Hepatic stellate cell (primary cell): ENCODE measurements at regions not wholly inside any gene's neighbourhood (a gene's known extent, or its start where the extent isn't known, plus 50 kb on each side); places are given as distances from the start of the nearest gene placed in this dataset.
"Not testable (repeated sequence)": the region's sequence is repeated elsewhere in the genome, so short reads cannot be mapped to it uniquely, and the experiment has no call there.

Source experiments
- DNase-seq: peaks from one replicate; pipeline ENCODE4 v3.0.0; 2011; ENCODE audit warnings: low spot score

DNA sequence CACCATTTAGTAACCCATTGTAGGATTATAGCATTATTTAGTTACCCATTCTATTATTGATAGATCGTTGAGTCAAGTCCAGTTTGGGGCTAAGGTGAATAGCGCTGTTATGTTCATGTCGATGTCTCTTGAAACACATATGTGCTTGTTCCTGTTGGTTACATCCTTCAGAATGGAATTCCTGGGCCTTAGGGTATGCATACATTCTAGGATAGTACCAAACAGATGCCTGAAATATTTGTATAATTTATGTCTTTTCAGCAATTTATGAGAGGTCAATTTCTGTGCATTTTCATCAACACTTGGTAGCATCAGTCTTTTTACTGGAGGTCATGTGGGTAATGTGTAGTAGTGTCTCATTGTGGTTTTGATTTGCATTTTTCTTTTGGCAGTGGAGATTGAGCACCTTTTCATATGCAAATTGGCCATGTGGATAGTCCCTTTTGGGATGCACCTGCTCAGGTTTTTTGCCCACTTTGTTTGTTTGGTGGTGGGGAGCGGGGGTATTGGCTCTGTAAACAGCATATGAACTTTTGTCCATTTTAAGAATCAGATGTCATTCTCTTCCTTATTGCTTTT lies 104.2 kb downstream of the CDRT15L2 start:
- DNase-seq: not testable (repeated sequence)

DNA sequence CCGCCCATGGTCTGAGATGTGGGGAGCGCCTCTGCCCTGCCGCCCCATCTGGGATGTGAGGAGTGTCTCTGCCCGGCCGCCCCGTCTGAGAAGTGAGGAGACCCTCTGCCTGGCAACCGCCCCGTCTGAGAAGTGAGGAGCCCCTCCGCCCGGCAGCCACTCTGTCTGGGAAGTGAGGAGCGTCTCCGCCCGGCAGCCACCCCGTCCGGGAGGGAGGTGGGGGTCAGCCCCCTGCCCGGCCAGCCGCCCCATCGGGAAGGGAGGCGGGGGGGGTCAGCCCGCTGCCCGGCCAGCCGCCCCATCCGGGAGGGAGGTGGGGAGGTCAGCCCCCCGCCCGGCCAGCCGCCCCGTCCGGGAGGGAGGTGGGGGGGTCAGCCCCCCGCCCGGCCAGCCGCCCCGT lies 105.5 kb downstream of the CDRT15L2 start:
- not testable (repeated sequence) for DNase-seq

DNA sequence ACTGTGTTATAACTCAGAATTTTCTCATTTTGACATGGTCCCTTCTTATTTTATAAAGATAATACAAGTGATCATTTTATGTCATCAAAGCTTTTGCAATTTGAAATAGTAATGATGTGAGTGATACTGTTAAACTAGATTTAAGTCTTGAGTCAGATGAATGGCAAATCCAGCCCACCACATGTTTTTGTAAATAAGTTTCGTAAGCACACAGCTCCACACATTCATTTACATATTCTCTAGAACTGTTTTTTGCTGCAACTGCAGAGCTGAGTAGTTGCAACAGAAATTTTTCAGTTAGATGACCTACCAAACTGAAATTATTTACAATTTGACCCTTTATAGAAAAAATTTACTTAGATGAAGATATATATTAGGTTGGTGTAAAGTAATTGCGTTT lies 108.1 kb downstream of the CDRT15L2 start:
- not testable (repeated sequence) for DNase-seq

DNA sequence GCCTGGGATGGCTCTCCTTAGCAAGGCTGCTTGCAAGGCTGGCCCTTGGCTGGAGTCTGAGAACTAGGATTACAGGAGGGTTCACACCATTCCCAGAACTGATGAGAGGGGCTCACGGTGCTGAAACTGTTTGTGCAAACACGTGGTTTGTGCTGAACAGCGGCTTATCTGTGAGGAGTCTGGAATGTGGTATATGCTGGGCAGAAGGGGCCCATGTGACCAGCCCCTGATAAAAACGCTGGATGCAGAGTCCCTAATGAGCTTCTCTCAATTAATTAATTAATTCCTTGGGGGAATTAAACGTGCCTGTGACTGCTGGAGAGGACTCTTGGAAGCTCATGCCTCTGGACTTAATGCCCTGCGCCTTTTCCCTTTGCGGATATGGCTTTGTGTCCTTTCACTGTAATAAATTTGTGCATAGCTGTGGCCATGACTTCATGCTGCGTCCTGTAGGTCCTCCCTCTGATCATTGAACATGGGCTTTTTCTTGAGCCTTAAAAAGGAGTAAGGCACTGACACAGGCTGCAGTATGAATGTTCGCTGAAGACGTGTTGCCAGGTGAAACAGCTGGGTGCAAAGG lies 109.7 kb downstream of the CDRT15L2 start:
- not testable (repeated sequence) for DNase-seq

DNA sequence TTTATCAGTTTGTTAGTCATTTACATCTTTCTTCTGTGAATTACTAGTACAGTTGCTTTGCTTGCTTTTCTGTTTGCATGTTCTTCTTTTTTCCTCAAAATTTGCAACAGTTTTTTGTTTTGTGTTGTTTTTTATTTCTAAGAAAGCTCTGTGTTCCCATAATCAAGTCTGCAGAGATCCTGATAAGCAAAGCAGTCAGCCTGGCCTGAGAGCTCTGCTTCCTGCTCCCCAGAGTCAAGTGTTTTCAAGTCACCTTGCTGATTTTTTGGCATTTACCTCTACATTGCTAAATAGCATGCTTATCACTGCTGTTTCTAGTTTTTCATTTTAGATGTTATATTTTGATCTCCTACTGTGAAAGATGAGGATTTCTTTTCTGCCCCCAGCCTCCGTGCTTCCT lies 113.2 kb downstream of the CDRT15L2 start:
- not testable (repeated sequence) for DNase-seq

DNA sequence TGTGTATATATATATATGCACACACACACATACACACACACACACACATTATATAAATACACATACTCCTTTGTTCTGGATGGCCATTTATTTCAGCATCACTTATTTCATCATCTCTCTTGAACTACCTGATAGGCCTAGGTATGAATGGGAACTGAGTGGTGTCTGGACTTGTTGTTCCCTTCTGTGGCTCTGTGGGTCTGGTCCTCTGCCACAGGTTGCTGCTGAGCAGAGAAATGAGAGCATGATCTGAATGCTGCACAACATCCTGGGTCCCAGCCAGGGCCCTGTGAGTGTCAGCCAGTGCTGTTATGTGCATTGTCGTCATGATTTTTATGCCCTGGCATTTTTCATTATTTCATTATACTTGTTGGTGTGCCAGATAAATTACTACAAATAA lies 116.3 kb downstream of the CDRT15L2 start:
- DNase-seq: not testable (repeated sequence)

DNA sequence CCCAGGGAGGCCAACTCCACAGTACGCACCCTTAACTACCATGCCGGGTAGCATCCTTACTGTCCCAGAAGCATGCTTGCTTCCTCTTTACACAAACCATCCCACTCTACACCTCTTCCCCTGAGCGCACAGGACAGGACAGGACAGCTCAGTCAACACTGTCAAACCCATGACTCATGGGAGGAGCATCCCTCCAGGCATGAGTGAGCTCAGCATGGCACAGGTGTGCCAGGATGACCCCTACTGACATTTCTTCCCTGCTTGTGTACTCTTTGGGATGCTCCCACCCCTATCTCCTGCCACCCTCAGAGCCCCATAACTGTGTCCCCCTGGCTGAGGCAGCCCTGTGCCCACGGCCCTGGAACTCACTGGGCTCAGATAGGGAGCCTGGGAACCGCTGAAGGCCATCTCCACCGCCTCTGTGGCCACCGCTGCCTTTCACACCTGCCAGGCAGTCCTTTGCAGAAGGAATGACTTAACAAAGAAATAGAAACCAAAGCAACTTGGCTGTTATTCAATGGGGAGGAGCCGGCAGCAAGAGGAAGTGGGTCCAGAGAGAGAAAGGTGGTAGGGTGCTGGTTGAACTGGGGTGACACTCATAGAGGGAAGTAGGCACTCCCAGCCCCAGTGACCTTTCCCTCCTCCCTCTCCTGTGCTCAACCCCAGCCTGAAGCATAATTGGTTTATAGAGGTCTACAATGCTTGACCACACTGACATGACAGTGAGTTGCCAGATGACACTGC lies 119.1 kb downstream of the CDRT15L2 start:
- DNase-seq: not testable (repeated sequence)

DNA sequence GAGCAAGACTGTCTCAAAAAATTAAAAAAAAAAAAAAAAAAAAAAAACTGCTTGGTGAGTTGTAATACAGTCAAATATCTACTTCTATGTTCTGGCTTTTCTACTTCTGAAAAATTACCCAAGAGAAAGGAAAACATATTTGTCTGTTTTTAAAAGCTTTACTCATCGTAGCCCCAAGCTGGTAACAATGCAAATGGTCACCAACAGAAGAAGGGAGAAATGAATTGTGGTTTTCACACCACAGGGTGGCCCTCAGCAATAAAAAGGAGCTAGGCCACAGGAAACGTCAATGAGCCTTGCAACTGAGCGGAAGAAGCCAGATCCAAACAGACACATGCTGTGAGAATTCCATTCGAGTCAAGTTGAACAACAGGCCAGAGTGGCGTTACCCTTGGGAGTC lies 121.0 kb downstream of the CDRT15L2 start:
- not testable (repeated sequence) for DNase-seq

DNA sequence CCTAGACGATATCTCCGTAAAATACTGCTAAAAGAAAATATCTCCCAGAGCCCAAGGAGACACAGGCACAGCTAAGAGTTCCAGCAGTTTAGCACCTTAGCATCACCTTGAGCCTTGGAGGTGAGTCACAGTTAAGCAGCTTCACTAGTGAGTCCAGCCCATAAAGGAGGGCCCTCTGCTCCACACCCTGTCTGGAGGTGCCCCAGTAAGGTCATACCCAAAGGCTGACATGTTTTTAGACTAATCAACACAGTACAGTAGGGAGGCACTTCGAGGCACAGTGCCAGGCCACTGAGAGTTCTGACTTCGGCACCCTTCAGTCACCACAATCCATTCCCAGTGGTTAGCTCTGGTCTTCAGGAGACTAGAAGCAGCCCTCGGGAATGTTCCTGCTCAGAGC lies 121.8 kb downstream of the CDRT15L2 start:
- DNase-seq: not testable (repeated sequence)

DNA sequence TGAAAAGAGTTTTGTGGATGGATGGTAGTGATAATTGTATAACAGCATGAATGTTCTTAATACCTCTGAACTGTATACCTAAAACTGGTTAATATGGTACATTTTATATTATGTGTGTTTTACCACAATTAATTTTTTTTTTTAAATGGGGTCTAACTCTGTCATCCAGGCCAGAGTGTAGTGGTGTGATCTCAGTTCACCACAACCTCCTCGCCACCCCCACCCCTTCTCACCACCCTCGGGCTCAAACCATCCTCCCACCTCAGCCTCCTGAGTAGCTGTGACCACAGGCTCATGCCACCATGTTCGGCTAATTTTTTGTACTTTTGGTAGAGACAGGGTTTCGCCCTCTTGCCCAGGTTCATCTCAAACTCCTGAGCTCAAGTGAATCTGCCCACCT lies 123.2 kb downstream of the CDRT15L2 start:
- DNase-seq: no peak

DNA sequence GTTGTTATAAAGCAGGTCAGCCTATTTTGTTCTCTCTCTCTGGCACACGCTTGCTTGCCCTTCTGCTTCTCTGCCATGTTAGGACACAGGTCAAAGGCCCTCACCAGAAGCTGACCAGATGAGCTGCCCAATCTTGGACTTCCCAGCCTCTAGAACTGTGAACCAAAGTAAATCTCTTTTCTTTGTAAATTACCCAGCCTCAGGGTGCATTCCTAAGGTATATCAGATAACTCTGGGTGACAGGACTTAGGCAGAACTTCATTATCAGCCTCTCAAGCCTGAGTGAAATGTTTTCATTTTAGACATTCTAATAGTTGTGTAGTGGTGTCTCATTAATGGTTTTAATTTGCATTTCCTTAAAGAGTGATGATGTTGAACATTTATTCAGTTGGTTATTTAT lies 124.3 kb downstream of the CDRT15L2 start:
- no peak for DNase-seq

DNA sequence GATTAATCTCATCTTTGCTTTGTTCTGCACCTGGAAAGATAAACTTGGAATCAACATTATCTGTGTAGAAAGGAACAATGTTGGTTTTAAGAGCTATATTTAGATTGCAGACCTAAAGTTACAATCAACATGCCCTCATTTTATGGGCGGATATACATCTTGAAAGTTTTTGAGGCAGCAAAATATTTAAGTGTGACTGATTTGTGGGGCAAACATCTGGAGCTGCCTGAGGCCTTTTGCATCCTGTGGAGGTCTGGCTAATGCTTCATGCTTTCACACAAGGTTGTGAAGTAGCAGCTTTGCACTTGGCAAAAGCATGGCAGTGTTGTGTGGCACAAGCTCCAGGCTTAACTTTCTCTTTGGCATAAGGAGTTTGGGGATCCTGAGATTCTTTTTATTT lies 125.7 kb downstream of the CDRT15L2 start:
- not testable (repeated sequence) for DNase-seq

DNA sequence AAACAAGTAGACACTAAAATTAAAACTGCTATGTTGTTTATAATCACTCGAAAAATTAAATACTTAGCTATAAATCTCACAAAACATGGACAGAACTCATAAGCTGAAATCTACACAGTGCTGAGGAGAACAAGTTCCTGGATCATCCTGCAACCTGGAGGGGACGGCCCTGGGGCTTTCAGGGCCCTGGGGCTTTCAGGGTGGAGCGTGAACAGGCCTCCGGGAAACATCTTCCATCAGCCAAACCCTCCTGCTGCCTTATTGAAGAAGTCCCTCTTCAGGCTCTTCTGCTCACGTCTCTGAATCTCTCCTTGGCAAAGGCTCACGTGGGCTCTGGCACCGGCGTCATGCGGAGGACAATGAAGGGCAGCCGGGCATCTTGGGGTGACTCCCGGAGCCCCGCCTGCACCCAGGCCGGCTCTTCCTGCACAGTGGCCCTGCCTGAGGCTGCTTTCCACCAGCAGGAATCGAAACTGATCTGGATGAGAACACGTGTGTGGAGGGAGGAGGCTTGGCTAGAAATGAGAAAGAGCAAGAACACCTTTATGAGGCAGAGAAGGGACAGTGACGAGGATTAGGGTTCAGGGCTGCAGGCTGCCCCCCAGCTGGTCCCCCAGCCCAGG lies 127.3 kb downstream of the CDRT15L2 start:
- no peak for DNase-seq

DNA sequence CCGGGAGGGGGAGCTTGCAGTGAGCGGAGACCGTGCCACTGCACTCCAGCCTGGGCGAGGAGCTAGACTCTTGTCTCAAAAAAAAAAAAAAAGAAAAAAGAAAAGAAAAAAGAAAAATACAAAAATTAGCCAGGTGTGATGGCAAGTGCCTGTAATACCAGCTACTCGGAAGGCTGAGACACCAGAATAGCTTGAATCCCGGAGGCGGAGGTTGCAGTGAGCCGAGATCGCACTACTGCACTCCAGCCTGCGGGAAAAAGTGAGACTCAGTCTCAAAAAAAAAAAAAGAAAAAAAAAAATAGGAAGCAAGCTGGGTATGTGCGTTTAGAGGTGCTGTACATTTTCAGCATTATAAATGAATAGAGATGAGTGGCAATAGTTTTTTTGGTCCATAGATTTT lies 129.3 kb downstream of the CDRT15L2 start:
- DNase-seq: not testable (repeated sequence)

DNA sequence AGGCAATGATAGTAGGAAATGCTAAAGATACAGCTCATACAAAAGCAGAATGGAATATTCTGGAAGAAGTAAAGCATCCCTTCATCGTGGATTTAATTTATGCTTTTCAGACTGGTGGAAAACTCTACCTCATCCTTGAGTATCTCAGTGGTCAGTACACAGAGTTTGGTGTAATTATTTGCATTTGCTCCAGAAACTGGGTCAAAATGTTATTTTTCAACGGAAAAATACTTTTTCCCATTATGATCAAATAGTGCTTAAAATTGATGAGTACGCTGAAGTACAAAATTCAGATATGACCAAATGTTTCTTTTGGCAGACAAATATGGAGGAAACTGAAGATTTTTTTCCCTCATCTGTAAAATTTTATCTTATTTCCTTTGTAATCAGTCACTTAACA lies 137.0 kb downstream of the CDRT15L2 start:
- DNase-seq: not testable (repeated sequence)

DNA sequence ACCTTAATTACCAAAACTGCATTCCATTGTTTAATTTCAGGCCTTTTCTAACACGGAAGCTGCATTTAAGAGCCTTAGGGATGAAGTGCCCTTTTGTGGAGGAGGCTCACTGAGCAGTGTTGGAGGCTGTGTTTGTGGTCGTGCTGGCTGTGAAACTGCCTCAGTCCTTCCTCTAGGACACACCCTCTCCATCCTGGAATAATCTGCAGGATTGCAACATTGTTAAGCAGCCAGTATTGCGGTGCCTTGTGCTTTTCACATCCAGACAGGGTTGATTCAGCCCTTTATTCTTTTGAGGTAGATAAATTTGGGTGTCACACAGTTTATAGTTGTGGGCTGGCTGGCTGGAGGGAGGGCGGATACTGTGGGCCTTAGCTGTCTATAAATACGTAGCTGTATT lies 141.6 kb downstream of the CDRT15L2 start:
- no peak for DNase-seq

DNA sequence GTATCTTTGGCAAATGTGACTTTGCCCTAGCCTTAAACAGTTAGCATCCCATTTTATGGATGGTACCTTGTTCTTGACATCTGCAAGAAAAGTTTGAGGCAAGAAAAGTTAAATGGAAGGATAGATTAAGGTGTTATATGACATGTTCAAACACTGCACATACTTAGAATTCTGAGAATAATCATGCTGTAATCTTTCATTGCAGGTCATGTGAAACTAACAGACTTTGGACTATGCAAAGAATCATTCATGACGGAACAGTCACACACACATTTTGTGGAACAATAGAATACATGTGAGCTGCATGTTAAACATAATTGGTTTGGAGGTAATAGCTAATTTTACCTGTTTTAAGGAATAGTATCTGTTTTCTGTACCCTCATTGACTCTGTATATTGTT lies 144.9 kb downstream of the CDRT15L2 start:
- not testable (repeated sequence) for DNase-seq

DNA sequence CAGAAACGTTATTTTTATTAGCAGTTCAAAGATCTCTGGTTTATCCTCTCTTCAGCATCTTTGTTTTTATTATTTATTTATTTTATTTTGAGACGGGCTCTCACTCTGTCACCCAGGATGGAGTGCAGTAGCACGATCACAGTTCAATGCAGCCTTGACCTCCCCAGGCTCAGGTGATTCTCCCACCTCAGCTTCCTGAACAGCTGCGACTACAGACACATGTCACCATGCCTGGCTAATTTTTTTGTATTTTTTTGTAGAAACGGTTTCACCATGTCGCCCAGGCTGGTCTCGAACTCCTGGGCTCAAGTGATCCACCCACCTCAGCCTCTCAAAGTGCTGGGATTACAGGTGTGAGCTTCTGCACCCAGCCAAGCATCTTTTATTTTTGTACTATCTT lies 147.7 kb downstream of the CDRT15L2 start:
- DNase-seq: not testable (repeated sequence)

DNA sequence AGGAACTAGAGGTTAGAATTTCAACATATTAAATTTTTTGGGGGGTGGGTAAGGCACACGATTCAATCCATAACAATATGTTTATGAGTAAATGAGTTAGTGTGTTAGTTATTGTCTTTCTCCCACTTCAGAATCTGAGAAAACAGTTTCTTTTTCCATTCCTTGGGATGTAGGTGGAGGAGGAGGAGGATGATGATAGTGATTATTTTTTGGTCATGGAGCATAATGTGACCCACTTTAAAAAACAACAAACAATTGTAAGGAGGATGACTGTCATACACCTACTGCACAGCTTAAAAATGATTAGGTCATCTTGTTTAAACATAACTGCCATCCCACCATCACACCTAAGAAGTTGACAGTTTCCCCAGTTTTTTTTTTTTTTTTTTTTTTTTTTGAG lies 148.7 kb downstream of the CDRT15L2 start:
- no peak for DNase-seq

DNA sequence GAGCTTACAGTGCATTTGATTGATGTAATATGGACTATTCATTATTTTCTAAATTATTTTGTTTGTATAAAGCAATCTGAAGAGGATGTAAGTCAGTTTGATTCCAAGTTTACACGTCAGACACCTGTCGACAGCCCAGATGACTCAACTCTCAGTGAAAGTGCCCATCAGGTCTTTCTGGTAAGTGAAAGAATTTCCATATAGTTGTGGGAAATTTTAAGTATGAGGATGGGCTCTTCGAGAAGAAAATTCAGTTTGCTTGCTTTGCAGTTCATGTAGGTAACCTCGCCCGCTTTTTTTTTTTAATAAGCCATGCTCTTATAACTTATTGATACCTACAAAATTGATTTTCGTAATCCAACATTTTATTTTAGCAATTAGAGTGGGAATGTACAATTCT lies 151.6 kb downstream of the CDRT15L2 start:
- DNase-seq: not testable (repeated sequence)

DNA sequence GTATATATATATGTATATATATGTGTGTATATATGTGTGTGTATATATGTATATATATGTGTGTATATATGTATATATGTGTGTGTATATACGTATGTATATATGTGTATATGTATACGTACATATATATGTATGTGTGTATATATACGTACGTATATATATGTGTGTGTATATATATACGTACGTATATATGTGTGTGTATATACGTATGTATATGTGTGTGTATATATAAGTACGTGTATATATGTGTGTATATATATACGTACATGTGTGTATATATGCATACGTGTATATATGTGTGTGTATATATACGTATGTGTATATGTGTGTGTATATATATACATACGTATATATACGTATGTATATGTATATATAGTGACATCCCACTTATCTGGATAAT lies 154.4 kb downstream of the CDRT15L2 start:
- DNase-seq: no peak

DNA sequence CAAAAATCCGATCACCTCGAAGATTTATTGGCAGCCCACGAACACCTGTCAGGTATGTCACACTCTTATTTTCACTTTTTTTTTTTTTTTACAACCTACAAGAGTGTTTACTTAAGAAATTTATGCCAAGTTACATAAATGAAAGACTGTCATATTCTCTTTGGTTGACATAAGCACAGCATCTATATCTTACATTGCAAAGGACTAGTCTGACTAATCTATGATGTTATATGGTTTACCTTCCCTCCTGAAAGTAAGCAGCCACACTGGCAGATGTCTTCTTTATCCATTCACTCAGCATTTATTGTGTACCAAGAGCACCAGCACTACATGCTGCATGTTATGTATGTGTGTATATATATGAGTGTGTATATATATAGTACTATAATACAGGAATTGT lies 156.3 kb downstream of the CDRT15L2 start:
- no peak for DNase-seq

DNA sequence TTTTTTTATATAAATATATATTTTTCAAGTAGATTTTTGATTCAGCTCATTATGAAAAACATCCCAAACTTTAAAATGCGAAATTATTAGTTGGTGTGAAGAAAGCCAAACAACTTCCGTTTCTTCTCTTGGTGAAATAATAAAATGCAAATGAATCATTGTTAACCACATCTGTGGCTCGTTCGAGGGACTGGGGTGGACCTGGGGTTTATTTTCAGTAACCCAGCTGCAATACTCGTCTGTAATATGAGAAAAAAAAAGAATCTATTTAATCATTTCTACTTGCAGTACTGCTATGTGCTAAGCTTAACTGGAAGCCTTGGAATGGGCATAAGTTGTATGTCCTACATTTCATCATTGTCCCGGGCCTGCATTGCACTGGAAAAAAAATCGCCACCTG lies 158.1 kb downstream of the CDRT15L2 start:
- not testable (repeated sequence) for DNase-seq
